GM23338 (cell line): ENCODE measurements at regions not wholly inside any gene's neighbourhood (a gene's known extent, or its start where the extent isn't known, plus 50 kb on each side); places are given as distances from the start of the nearest gene placed in this dataset.

Experiments used
- CTCF ChIP-seq, 2 experiments: fragments of 200-600 bp in 1 of 2; sonication (generic) in 1 of 2; conservative IDR thresholded peaks; 2 replicates each; pipeline versions ENCODE4 v1.5.1 to v1.6.1; 2016 to 2017; ENCODE audit warnings: antibody characterized with exemption in 2 of 2, low read depth in 2 of 2, mild to moderate bottlenecking in 2 of 2, moderate library complexity in 1 of 2
- ETS1 ChIP-seq: IDR thresholded peaks from 2 replicates; pipeline ENCODE4 v1.6.1; 2016; ENCODE audit warnings: antibody characterized with exemption
- EZH2 ChIP-seq: fragments of 200-600 bp; sonication (generic); IDR thresholded peaks from one replicate; pipeline ENCODE4 v1.8.0; 2017; ENCODE audit warnings: antibody characterized with exemption, mild to moderate bottlenecking, low read depth; ENCODE audit not compliant: unreplicated experiment
- EZH2phosphoT487 ChIP-seq: fragments of 200-600 bp; sonication (generic); IDR thresholded peaks from one replicate; pipeline ENCODE4 v1.8.1; 2018; ENCODE audit warnings: antibody characterized with exemption; ENCODE audit not compliant: unreplicated experiment
- POLR2AphosphoS5 ChIP-seq: IDR thresholded peaks from 2 replicates; pipeline ENCODE4 v1.6.1; 2016; ENCODE audit warnings: antibody characterized with exemption, low read depth
- REST ChIP-seq: IDR thresholded peaks from one replicate; pipeline ENCODE4 v1.6.1; 2018; ENCODE audit warnings: antibody characterized with exemption; ENCODE audit not compliant: unreplicated experiment
- STAT1 ChIP-seq: IDR thresholded peaks from one replicate; pipeline ENCODE4 v1.6.1; 2016; ENCODE audit warnings: antibody characterized with exemption; ENCODE audit not compliant: unreplicated experiment
- ZNF114 ChIP-seq: fragments of 250-450 bp; sonication (Bioruptor Pico); IDR thresholded peaks from 2 replicates; pipeline ENCODE4 v1.5.0; 2020; ENCODE audit warnings: mild to moderate bottlenecking, moderate library complexity
- ZNF331 ChIP-seq: fragments of 250-450 bp; sonication (Bioruptor Pico); IDR thresholded peaks from 2 replicates; pipeline ENCODE4 v1.5.0; 2020; ENCODE audit warnings: low read depth, mild to moderate bottlenecking, moderate library complexity
- ZNF462 ChIP-seq: fragments of 250-450 bp; sonication (Bioruptor Pico); IDR thresholded peaks from 2 replicates; pipeline ENCODE4 v1.5.0; 2020; ENCODE audit warnings: mild to moderate bottlenecking, moderate library complexity

GRCh38 chr11:134522782-134523570, 110.9 kb upstream of the B3GAT1 start:
- TF ChIP-seq EZH2phosphoT487: no peak
- TF ChIP-seq CTCF (conservative IDR thresholded peaks at IDR 0.05; ENCODE audit: low read depth in 2 of 2): no peak
- TF ChIP-seq POLR2AphosphoS5: no peak
- no peak for TF ChIP-seq EZH2
- TF ChIP-seq ZNF114 (CRISPR knock-in tag): no peak
- no peak for TF ChIP-seq REST
- TF ChIP-seq ETS1: no peak
- no peak for TF ChIP-seq ZNF462 (CRISPR knock-in tag)
- no peak for TF ChIP-seq STAT1
- no peak for TF ChIP-seq ZNF331 (CRISPR knock-in tag)
